ENCODE measurements at regions not wholly inside any gene's neighbourhood (a gene's known extent, or its start where the extent isn't known, plus 50 kb on each side); places are given as distances from the start of the nearest gene placed in this dataset.

GRCh38 chr12:97756066-97756666 is 293.6 kb downstream of the RMST start:
- TF ChIP-seq CTCF (IDR thresholded peaks at IDR 0.05; ENCODE audit: low read length) (no peak), EZH2 (IDR thresholded peaks at IDR 0.05; ENCODE audit: borderline replicate concordance, low read length) (no peak)
